Testis (tissue), 2 donors: ENCODE measurements at regions not wholly inside any gene's neighbourhood (a gene's known extent, or its start where the extent isn't known, plus 50 kb on each side); places are given as distances from the start of the nearest gene placed in this dataset.

Experiments used
- DNase-seq: peaks from one replicate; pipeline ENCODE4 v3.0.0-alpha.2; 2019
- H3K27ac ChIP-seq, 2 donors: fragments of 200-600 bp; sonication (generic); one replicate each; pipeline ENCODE4 v1.5.1; 2019
- H3K27me3 ChIP-seq: fragments of 200-600 bp; sonication (generic); one replicate; pipeline ENCODE4 v1.5.1; 2019
- H3K36me3 ChIP-seq: fragments of 200-600 bp; sonication (generic); one replicate; pipeline ENCODE4 v1.5.1; 2017; ENCODE audit warnings: low read depth; ENCODE audit errors: missing control alignments
- H3K4me1 ChIP-seq: fragments of 200-600 bp; sonication (generic); one replicate; pipeline ENCODE4 v1.5.1; 2019
- H3K4me3 ChIP-seq, 2 donors: fragments of 200-600 bp; sonication (generic); one replicate each; pipeline ENCODE4 v1.5.1; 2017 to 2019
- H3K9me3 ChIP-seq: fragments of 200-600 bp; sonication (generic); one replicate; pipeline ENCODE4 v1.5.1; 2017
- POLR2A ChIP-seq: fragments of 450-650 bp; IDR thresholded peaks from one replicate; pipeline ENCODE4 v1.6.1; 2017; ENCODE audit warnings: antibody characterized with exemption, mild to moderate bottlenecking, moderate library complexity
- WGBS, 2 donors: methylation state at CpG; one replicate each; pipeline ENCODE4 v1.1.5; 2018; 5-methylcytosine and 5-hydroxymethylcytosine counted together
- intact Hi-C: fragments of 100-400 bp; cut with DNase I; formaldehyde crosslinking; loops from one replicate; pipeline ENCODE4 v1.15.1; 2023; ENCODE audit warnings: low total_unique reads
- TF ChIP-seq, protein P1 (sequence below), 3 experiments: fragments of 450-650 bp in 2 of 3; fragments of 200-600 bp in 1 of 3; sonication (generic) in 1 of 3; IDR thresholded peaks; one replicate each; pipeline ENCODE4 v1.5.1; 2016 to 2019; ENCODE audit warnings: antibody characterized with exemption in 3 of 3, mild to moderate bottlenecking in 2 of 3, moderate library complexity in 1 of 3

- no peaks in the 10 kb centered on the region for H3K36me3 ChIP-seq
- DNase-seq = no peak
- intact Hi-C loops = no loop called here
- H3K4me3 ChIP-seq = no peak overlapping the region
- WGBS, 2 donors = 30 to 37% methylated on average over 2 of the region's 2 CpGs
- no peaks in the 10 kb centered on the region for H3K27me3 ChIP-seq
- no peak for TF ChIP-seq POLR2A
- TF ChIP-seq, protein P1, sequence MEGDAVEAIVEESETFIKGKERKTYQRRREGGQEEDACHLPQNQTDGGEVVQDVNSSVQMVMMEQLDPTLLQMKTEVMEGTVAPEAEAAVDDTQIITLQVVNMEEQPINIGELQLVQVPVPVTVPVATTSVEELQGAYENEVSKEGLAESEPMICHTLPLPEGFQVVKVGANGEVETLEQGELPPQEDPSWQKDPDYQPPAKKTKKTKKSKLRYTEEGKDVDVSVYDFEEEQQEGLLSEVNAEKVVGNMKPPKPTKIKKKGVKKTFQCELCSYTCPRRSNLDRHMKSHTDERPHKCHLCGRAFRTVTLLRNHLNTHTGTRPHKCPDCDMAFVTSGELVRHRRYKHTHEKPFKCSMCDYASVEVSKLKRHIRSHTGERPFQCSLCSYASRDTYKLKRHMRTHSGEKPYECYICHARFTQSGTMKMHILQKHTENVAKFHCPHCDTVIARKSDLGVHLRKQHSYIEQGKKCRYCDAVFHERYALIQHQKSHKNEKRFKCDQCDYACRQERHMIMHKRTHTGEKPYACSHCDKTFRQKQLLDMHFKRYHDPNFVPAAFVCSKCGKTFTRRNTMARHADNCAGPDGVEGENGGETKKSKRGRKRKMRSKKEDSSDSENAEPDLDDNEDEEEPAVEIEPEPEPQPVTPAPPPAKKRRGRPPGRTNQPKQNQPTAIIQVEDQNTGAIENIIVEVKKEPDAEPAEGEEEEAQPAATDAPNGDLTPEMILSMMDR (IDR thresholded peaks at IDR 0.05) = no peak
- no peak overlapping the region for H3K27ac ChIP-seq
- H3K9me3 ChIP-seq = no peaks in the 10 kb centered on the region
- peaks cover 7% of the 10 kb centered on the region for H3K4me1 ChIP-seq
These were observed 124.8 kb downstream of the TMTC3 start for GRCh38 chr12:88266806-88267360.

- 47 to 51% methylated on average over 2 of the region's 2 CpGs for WGBS, 2 donors
- Histone ChIP-seq H3K27me3 (no peaks in the 10 kb centered on the region), H3K4me1 (peaks cover 7% of the 10 kb centered on the region), H3K9me3 (no peaks in the 10 kb centered on the region), H3K36me3 (no peaks in the 10 kb centered on the region), H3K4me3 (no peak overlapping the region), H3K27ac (no peak overlapping the region)
- no peak for DNase-seq
- intact Hi-C loops = no loop called here
- TF ChIP-seq, protein P1 (IDR thresholded peaks at IDR 0.05) = no peak
- no peak for TF ChIP-seq POLR2A
These were observed 125.5 kb downstream of the TMTC3 start for GRCh38 chr12:88267630-88268029.

- Histone ChIP-seq H3K36me3 (no peaks in the 10 kb centered on the region), H3K9me3 (no peaks in the 10 kb centered on the region), H3K27ac (no peak overlapping the region), H3K4me1 (no peaks in the 10 kb centered on the region), H3K4me3 (no peak overlapping the region), H3K27me3 (no peaks in the 10 kb centered on the region)
- TF ChIP-seq, protein P1 (IDR thresholded peaks at IDR 0.05) = no peak
- DNase-seq = no peak
- 80 to 87% methylated on average over 4 of the region's 4 CpGs for WGBS, 2 donors
- intact Hi-C loops = no loop called here
These were observed 130.3 kb downstream of the TMTC3 start for GRCh38 chr12:88272456-88272855.

GRCh38 chr12:88273450-88273849 is 131.3 kb downstream of the TMTC3 start:
- WGBS, 2 donors = 79 to 89% methylated on average over 2 of the region's 2 CpGs
- H3K27me3 ChIP-seq = no peaks in the 10 kb centered on the region
- no peaks in the 10 kb centered on the region for H3K36me3 ChIP-seq
- H3K4me1 ChIP-seq = no peaks in the 10 kb centered on the region
- intact Hi-C loops = no loop called here
- H3K4me3 ChIP-seq = no peak overlapping the region
- H3K9me3 ChIP-seq = no peaks in the 10 kb centered on the region
- DNase-seq = no peak
- no peak for TF ChIP-seq POLR2A
- TF ChIP-seq, protein P1 (IDR thresholded peaks at IDR 0.05) = no peak
- H3K27ac ChIP-seq = no peak overlapping the region

GRCh38 chr12:88273875-88274274 is 131.8 kb downstream of the TMTC3 start:
- TF ChIP-seq, protein P1 (IDR thresholded peaks at IDR 0.05) = no peak
- no peak for TF ChIP-seq POLR2A
- Histone ChIP-seq H3K36me3 (no peaks in the 10 kb centered on the region), H3K27ac (no peak overlapping the region), H3K4me3 (no peak overlapping the region), H3K4me1 (no peaks in the 10 kb centered on the region), H3K27me3 (no peaks in the 10 kb centered on the region), H3K9me3 (no peaks in the 10 kb centered on the region)
- WGBS, 2 donors = 81 to 96% methylated on average over 2 of the region's 2 CpGs
- intact Hi-C loops = no loop called here
- DNase-seq = no peak
